ENCODE measurements at regions not wholly inside any gene's neighbourhood (a gene's known extent, or its start where the extent isn't known, plus 50 kb on each side); places are given as distances from the start of the nearest gene placed in this dataset.

DNA sequence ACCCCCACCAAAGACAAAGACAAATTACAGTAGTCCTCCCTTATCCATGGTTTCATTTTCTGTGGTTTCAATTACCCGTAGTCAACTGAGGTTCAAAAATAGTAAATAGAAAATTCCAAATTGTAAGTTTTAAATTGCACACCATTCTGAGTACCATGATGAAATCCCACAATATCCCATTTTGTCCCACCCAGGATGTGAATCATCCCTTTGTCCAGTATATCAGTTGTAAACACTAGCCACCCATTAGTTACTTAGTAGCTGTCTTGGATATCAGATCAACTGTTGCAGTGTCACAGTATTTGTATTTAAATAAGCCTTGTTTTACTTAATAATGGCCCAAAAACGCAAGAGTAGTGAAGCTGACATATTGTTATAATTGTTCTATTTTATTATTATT is 364.0 kb upstream of the ARID1B start:
- in situ Hi-C loops (cut with HindIII; ENCODE audit: low sequenced_read_pairs): no loop called here
- H3K4me3 ChIP-seq (ENCODE audit: low read depth, low read length): no peak overlapping the region
- TF ChIP-seq, protein P1, sequence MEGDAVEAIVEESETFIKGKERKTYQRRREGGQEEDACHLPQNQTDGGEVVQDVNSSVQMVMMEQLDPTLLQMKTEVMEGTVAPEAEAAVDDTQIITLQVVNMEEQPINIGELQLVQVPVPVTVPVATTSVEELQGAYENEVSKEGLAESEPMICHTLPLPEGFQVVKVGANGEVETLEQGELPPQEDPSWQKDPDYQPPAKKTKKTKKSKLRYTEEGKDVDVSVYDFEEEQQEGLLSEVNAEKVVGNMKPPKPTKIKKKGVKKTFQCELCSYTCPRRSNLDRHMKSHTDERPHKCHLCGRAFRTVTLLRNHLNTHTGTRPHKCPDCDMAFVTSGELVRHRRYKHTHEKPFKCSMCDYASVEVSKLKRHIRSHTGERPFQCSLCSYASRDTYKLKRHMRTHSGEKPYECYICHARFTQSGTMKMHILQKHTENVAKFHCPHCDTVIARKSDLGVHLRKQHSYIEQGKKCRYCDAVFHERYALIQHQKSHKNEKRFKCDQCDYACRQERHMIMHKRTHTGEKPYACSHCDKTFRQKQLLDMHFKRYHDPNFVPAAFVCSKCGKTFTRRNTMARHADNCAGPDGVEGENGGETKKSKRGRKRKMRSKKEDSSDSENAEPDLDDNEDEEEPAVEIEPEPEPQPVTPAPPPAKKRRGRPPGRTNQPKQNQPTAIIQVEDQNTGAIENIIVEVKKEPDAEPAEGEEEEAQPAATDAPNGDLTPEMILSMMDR (IDR thresholded peaks at IDR 0.05; ENCODE audit: low read depth, low read length, missing control alignments): no peak
- DNase-seq (ENCODE audit: low read depth): no peak

DNA sequence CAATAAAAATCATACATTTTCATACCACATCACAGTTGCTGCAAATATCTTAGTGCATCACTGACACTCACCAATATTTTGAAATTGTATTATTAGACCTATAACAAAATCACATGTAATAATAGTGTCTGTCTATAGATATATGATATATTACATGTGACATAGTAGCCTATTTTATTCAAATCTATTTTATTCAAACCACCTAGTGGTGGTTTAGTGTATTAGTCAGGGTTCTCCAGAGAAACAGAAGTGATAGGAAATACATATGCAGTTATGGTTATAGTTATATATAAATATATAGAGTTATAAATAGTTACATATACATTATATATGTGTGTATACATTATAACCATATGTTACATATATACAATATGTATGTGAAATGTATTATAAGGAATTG is 366.5 kb upstream of the ARID1B start:
- DNase-seq (ENCODE audit: low read depth): no peak
- TF ChIP-seq, protein P1 (IDR thresholded peaks at IDR 0.05; ENCODE audit: low read depth, low read length, missing control alignments): no peak
- H3K4me3 ChIP-seq (ENCODE audit: low read depth, low read length): no peak overlapping the region
- in situ Hi-C loops (cut with HindIII; ENCODE audit: low sequenced_read_pairs): no loop called here

DNA sequence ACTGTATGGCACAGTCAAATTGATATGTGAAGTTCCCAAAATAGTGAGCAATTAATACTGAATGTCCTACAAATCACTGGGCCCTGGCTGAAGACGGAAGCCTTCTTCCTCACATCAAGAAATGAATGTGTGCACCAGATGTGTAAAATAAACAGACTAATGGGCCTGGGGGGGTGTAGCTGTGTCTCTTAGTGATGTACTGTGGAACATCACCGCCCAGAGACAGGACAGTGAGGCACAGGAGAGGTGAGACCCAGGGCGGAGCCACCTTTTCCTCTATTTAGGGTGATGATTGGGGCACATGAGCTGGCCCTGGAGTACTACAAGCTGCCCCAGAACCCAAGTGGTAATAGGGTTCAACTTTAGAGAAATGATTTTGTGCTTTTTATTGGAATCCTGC is 368.5 kb upstream of the ARID1B start:
- TF ChIP-seq, protein P1 (IDR thresholded peaks at IDR 0.05; ENCODE audit: low read depth, low read length, missing control alignments): no peak

DNA sequence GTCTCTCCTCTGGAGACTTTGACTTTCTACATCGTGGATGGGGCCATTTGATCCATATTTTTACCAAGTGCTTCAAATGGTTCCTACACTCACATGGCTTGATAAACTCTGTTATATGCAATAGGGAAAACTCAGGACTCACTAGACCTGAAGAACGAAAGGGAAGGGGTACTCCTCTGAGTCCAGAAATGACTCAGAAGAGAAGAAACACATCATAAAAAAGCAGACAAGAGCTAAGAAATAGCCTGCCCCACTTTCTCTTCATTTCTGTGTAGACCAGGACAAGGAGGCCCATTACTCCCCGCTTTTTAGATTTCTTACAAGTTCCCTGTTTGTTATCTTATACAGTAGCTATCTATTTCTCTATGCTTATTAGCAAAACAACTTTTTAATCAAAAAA is 369.8 kb upstream of the ARID1B start:
- no peak overlapping the region for H3K4me3 ChIP-seq (ENCODE audit: low read depth, low read length)
- no peak for DNase-seq (ENCODE audit: low read depth)
- TF ChIP-seq, protein P1 (IDR thresholded peaks at IDR 0.05; ENCODE audit: low read depth, low read length, missing control alignments): no peak
- in situ Hi-C loops (cut with HindIII; ENCODE audit: low sequenced_read_pairs): no loop called here

More for the DNA sequence above, 368.5 kb upstream of the ARID1B start:
- no peak overlapping the region for H3K4me3 ChIP-seq (ENCODE audit: low read depth, low read length)
- no peak for DNase-seq (ENCODE audit: low read depth)
- in situ Hi-C loops (cut with HindIII; ENCODE audit: low sequenced_read_pairs): no loop called here

DNA sequence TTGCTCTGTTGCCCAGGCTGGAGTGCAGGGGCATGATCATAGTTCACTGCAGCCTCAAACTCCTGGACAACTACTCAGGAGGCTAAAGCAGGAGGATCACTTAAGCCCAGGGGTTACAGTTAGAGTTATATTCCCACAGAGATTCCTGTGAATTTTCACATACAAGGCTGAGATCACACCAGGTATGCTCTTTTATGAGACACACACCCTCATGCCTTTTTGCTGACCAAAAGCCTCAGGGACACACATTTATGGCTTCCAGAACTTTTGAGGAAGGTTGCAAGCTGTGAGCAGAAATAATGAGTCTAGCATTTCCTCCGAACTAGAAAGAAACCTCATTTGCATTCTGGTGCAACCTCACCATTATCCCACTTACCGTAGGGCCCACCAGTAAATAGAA is 370.5 kb upstream of the ARID1B start:
- no peak for DNase-seq (ENCODE audit: low read depth)
- TF ChIP-seq, protein P1 (IDR thresholded peaks at IDR 0.05; ENCODE audit: low read depth, low read length, missing control alignments): no peak
- in situ Hi-C loops (cut with HindIII; ENCODE audit: low sequenced_read_pairs): no loop called here
- no peak overlapping the region for H3K4me3 ChIP-seq (ENCODE audit: low read depth, low read length)

DNA sequence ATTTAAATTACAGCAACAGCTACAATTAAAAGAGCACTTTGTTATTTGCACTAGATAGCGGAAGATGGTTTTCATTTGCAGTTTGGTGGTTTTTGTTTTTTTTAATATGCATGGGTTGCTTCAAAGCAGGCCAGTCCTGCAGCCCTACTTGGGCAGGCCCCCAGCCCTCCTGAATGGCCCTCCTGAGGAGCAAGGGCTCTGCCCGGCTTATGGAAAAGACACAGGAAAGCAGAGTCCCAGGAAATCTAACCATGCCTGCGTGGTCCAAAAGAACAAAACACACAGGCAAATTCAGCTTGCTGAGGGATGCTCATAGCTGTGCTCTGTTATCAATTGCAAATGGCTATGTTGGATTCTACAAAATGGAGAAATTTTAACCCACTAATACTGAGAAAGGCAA is 371.1 kb upstream of the ARID1B start:
- in situ Hi-C loops (cut with HindIII; ENCODE audit: low sequenced_read_pairs): no loop called here
- H3K4me3 ChIP-seq (ENCODE audit: low read depth, low read length): no peak overlapping the region
- TF ChIP-seq, protein P1 (IDR thresholded peaks at IDR 0.05; ENCODE audit: low read depth, low read length, missing control alignments): no peak
- no peak for DNase-seq (ENCODE audit: low read depth)

DNA sequence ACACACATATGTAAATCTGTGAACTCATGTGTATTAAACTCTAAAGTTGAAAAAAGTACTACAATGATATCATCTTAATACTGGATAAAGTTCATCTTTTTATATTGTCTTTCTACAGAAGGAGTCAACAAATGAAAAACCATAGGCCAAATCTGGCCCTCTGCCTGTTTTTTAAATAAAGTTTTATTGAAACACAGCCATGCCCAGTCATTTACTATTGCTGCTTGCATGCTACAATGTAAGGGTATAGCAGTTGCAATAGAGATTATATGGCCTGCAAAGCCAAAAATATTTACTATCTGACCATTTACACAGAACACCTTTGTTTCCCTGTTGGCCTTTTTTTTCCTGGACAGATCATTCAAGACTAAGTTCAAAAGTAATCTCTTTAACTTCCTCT is 374.6 kb upstream of the ARID1B start:
- TF ChIP-seq, protein P1 (IDR thresholded peaks at IDR 0.05; ENCODE audit: low read depth, low read length, missing control alignments): no peak
- no peak for DNase-seq (ENCODE audit: low read depth)
- in situ Hi-C loops (cut with HindIII; ENCODE audit: low sequenced_read_pairs): no loop called here
- no peak overlapping the region for H3K4me3 ChIP-seq (ENCODE audit: low read depth, low read length)

Measured in astrocyte of the cerebellum (primary cell).